GM18870 (cell line): ENCODE measurements at regions not wholly inside any gene's neighbourhood (a gene's known extent, or its start where the extent isn't known, plus 50 kb on each side); places are given as distances from the start of the nearest gene placed in this dataset.
A peak's percentile ranks its signal among the peaks of the same experiment; 100 is the strongest.
"Not testable (repeated sequence)": the region's sequence is repeated elsewhere in the genome, so short reads cannot be mapped to it uniquely, and the experiment has no call there.

Source experiments
- ATAC-seq: cut with Tn5 transposase; IDR thresholded peaks from one replicate; pipeline ENCODE4 v1.9.1; 2021; ENCODE audit warnings: moderate library complexity; ENCODE audit not compliant: unreplicated experiment

DNA sequence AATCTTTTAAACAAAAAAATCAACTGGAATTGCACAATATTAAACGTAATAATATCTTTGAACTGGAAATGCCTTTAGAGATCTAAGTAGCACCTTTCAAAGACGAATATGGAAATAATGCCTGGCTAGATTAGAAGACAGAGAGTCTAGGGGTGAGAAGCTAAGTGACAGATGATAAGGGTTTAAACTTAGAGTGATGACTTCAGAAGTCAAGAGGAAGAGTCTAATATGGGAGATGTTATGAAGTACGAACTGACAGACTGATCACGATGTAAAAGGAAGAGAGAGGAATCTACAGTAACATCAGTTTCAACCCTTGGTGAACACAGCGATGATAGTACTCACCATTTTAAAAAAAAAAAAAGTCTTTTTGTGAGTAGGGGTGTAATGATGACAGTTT is 57.9 kb downstream of the HINT1 start:
- ATAC-seq = no peak

- no peak for ATAC-seq
These were observed 60.8 kb downstream of the HINT1 start for GRCh38 chr5:131104169-131104808.

- no peak for ATAC-seq
These were observed 68.0 kb downstream of the HINT1 start for GRCh38 chr5:131096774-131097710.

- not testable (repeated sequence) for ATAC-seq
These were observed 69.5 kb downstream of the HINT1 start for GRCh38 chr5:131095561-131095960.

GRCh38 chr5:131084436-131084835 is 80.6 kb downstream of the HINT1 start:
- ATAC-seq = no peak

GRCh38 chr5:131081913-131082488 is 83.1 kb downstream of the HINT1 start:
- no peak for ATAC-seq

DNA sequence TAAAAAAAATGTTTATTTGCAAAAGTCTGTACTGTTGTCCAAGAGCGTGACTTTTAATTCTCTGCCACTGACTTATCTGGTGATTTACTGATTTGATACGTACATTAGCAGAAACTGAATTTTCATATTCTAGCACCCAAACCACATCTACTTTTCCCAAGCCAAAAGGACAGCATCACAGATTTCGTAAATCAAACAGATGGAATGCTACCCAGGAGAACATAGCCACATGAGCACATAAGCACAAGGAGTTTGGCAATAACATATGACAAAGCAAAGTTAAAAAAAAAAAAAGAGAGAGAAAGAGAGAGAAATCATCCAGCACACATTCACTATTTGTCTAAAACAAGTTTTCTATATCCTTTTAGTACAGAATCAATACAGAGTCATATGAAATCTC is 83.7 kb downstream of the HINT1 start:
- no peak for ATAC-seq

GRCh38 chr5:131079232-131079631 is 85.8 kb downstream of the HINT1 start:
- no peak for ATAC-seq

- ATAC-seq = peak; percentile 92
These were observed 96.0 kb downstream of the HINT1 start for GRCh38 chr5:131068893-131069643.

DNA sequence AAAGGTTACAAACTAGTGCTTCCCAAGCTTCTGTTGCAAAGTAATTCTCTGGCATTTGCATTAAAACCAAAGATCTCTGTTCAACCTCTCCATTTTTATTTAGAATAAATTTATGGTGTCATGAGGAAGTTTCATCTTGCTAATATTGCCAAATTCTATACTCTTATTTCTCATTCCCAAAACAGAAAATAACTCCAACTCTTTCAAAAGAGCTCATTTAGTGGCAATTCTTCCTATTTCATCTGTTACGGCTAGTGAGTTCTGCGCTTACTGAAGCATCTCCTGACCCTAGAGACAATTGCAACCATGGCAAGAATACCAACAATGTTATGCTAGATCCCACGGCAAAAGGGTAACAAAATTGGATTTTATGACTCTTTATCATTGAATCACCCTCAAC is 97.0 kb downstream of the HINT1 start:
- no peak for ATAC-seq

DNA sequence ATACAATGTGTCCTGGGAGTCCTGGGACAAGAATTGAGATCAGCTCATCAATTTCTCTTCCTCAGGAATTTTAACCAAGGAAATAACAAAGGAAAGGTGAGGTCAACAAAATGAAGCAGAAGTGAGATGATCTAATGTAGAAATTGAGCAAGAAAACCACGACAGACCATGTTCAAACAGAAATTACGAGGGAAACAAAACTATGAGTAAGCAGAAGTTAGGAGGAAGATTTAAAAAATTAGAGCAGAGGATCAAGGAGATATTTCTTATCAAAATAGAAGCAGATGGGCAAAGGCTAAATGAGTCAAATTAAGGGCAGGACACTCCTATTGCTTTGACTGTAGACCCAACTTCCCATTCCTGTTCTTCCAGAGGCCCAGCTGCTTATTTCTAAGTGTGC is 97.4 kb downstream of the HINT1 start:
- ATAC-seq = no peak

- ATAC-seq = no peak
These were observed 100.2 kb downstream of the HINT1 start for GRCh38 chr5:131064669-131065371.

GRCh38 chr5:131042021-131042789 is 122.9 kb downstream of the HINT1 start:
- no peak for ATAC-seq

DNA sequence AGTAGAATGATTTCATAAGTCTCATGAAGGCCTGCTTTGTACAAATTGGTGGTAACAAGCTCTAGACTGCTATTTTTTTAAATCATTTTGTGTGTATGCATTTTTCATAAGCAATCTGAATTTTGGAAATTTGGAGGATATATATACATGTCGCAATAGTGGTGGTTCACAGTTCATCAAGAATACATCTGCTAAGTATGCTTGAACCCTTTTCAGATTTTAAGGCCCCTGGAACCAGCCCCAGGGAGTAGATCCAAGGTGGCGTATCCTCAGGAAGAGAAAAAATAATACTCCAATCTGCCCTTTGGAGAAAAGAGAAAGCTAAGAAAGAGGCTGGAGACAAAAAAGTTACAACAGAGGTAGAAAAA is 141.6 kb downstream of the HINT1 start:
- no peak for ATAC-seq

DNA sequence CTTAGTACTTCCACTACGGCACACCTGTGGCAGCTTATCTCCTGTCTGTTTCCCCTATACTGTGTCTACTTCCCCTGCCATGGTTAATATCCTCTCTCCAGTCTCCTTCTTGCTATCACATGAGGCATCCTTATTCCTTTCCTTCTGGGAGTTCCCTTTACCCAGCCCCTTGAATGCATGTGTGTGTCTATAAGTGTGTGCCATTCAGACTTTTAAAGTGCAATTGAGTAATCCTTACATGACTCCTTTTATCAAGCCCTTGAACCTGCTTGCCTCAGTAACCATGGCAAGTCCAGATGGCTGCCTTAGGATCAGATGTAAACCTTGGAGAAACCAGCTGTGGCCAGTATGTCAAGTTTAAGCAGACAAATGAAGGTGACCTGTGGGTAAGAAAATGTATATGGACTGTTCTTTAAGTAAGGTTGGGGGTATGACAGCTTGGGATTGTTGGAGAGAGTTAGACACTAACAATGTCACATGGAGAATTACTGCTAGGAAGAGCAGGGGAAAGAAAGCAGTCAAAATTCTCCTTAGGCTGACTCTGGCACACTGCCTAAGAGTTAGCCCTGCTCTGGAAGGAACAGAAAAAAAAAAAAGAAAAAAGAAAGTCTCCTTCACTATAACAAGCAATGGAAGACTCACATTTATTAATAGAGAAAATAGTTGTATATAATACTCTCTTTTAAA is 142.1 kb downstream of the HINT1 start:
- ATAC-seq = no peak

DNA sequence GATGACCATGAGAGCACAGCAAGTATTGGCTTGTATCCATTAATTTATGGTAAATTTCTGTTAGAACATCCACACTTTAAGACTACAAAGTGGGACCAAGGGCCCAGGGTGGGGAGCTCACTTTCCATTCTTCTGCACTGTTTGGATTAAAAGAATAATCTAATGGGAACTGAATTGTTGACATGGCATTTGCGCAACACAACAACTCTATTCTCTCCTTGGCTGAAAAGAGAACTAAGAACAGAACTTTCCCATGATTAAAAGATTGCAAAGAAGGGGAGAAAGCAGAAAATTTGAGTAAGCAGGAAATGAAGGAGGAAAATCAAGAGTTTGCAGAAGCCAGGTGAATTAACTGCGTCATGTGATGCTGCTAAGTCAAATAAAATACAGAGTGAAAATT is 143.4 kb downstream of the HINT1 start:
- no peak for ATAC-seq

GRCh38 chr5:131019601-131020315 is 145.3 kb downstream of the HINT1 start:
- no peak for ATAC-seq

- ATAC-seq = no peak
These were observed 145.9 kb downstream of the HINT1 start for GRCh38 chr5:131019111-131019510.

GRCh38 chr5:131008329-131008728 is 156.7 kb downstream of the HINT1 start:
- ATAC-seq = no peak
